Epithelial cell of esophagus (primary cell): ENCODE measurements at regions not wholly inside any gene's neighbourhood (a gene's known extent, or its start where the extent isn't known, plus 50 kb on each side); places are given as distances from the start of the nearest gene placed in this dataset.
"Not testable (repeated sequence)": the region's sequence is repeated elsewhere in the genome, so short reads cannot be mapped to it uniquely, and the experiment has no call there.

Experiments used
- DNase-seq: peaks from one replicate; pipeline ENCODE4 v3.0.0; 2010; ENCODE audit warnings: low read depth
- H3K4me3 ChIP-seq: 2 replicates; pipeline ENCODE4 v1.5.1; 2011; ENCODE audit warnings: mild to moderate bottlenecking, low read length, control low read depth
- CTCF ChIP-seq: IDR thresholded peaks from 2 replicates; pipeline ENCODE4 v1.5.1; 2011; ENCODE audit warnings: low read depth, mild to moderate bottlenecking, low read length, control low read depth, inconsistent platforms; ENCODE audit not compliant: insufficient read depth; ENCODE audit errors: missing control alignments

- DNase-seq: no peak
- no peak overlapping the region for H3K4me3 ChIP-seq
- no peak for TF ChIP-seq CTCF
These were observed 97.6 kb downstream of the NPIPB11 start for GRCh38 chr16:29308644-29309546.

DNA sequence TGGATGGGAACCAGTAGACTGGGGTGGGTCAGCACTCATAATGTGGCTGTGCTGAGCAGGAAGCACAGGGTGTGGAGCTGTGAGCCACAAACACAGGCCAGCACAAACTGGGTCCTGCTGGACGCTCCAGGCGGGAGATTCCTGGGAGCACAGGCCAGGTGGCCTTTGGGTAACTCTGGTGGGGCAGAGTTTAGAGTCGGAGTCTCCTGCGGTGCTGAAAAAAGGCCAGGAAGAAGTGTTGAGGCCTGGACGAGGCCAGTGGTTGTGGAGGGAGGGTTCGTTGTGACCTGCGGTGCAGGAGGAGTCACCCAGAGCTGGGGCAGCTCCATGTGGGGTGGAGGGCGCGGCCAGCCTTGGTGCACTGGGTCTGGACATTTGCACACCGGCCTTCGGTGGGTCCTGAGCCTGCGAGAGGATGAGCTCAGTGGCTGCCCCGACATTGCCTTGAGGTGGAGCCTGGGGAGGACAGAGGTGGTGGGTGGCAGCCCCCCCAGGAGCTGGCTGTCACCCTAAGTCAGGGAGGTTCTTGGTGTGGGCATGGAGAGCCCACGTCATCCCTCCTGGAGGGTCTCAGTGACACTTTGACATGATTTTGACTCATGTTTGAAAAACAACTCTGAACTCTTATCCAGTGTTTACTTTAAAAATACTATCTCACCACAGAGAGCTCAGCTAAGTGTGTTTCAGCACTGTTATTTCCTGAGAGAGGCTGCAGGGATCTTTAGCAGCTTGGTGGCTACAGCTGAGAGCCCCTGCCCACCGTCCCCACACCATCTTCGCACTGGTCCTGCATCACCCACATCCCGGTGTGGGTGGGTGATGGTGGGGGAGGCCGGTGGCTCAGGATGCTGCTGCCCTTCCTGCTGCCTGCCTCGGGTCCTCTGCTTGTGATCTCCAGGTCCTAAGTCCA is 98.7 kb downstream of the NPIPB11 start:
- H3K4me3 ChIP-seq: no peak overlapping the region
- DNase-seq: no peak
- TF ChIP-seq CTCF: no peak

DNA sequence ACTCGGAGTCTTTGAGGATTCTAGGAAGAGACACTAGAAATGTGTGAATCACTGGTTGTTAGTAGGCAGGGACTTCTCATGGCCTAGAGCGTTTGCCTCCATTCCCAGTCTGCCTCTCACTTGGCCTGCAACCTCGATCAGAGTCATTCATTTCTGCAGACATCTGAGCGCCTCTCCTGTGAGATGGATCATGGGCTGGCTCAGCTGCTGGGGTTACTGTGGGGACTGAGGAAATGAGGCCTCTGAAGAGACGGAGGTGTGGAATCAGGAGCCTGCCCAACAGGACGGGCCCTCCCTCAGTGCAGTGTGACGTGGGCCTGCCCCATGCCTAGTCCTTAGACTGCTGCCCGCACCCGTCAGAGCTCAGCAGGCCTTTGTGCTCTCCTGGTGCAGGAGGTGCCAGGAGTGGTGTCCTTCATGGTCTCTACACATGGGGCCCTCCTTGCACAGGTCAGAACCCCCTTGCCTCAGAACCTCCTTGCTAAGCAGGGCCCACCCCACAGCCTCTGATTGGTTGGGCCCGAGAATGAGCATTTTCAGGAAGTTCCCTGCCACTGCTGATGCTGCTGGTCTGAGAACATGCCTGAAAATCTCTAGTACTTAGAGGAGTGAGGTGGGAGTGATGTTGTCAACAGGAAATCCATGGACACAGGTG is 99.4 kb downstream of the NPIPB11 start:
- no peak overlapping the region for H3K4me3 ChIP-seq
- DNase-seq: no peak
- TF ChIP-seq CTCF: no peak

- TF ChIP-seq CTCF: no peak
- no peak overlapping the region for H3K4me3 ChIP-seq
- no peak for DNase-seq
These were observed 100.3 kb downstream of the NPIPB11 start for GRCh38 chr16:29306201-29306600.

DNA sequence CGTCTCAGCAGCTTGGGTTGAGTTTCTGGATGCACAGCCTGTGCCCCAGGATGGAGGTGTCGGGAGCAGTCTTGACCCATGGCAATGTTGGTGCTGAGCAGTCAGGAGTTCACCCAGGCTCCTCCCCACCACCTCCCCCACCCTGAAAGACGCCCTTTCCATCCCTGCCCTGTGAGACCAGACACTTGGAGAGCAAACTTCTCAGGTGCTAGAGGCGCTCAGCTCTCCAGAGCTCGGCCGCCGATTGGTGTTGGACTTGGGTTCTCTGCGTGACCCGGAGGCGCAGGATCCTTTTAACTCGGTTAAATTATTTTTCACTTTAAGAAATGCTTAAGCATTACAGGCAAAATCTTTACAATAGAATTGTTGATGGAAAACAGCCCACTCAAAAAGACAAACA is 101.5 kb downstream of the NPIPB11 start:
- DNase-seq, H3K4me3 ChIP-seq: not testable (repeated sequence)

DNA sequence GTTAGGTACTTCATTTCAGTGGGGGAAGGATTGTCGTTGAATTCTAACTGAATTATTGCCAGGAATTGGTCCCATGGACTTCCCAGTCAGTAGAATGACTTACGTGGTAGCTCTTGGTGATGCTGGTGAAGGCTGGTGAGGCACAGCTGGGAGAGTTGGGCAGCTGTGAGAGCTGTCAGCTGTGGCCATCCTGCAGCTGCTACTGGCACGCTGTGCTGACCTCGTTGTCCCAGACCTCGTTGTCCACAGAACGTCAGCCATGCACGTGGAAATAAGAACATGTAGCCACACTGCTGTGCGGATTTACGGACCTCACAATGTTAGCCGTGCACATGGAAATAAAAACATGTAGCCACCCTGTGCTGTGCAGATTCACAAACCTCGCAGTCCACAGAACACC is 102.3 kb downstream of the NPIPB11 start:
- H3K4me3 ChIP-seq: no peak overlapping the region
- DNase-seq: no peak
- no peak for TF ChIP-seq CTCF

GRCh38 chr16:29303520-29303919 is 103.0 kb downstream of the NPIPB11 start:
- DNase-seq: no peak
- no peak overlapping the region for H3K4me3 ChIP-seq
- TF ChIP-seq CTCF: no peak
